ENCODE measurements at regions not wholly inside any gene's neighbourhood (a gene's known extent, or its start where the extent isn't known, plus 50 kb on each side); places are given as distances from the start of the nearest gene placed in this dataset.

DNA sequence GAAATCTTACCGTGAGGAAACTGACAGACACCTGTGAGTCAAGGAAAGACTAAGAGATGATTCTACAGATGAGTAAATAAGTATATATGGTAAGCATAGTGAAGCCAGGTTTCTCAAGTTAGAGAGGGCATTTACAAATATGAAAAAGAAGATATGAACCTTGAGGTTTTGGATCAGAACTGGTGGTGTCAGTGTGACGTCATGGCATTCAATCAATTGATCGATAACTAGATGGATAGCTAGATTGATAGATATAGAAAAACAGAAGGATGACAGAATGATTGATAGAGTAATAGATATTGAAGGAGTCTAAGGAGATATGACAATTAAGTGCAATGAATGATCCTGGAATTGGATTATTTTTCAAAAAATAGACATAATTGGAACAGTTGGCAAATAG is 350.2 kb upstream of the MC4R start:
- Histone ChIP-seq H3T11ph (ENCODE audit: low read length) (no peak overlapping the region), H3K14ac (ENCODE audit: insufficient read depth, low read length) (no peak overlapping the region), H3K4ac (ENCODE audit: low read depth, low read length) (no peak overlapping the region), H3K79me1 (ENCODE audit: insufficient read depth, low read depth, low read length, poor library complexity, severe bottlenecking) (no peaks in the 10 kb centered on the region), H4K91ac (ENCODE audit: insufficient read length, low read depth, low read length) (no peak overlapping the region), H2BK20ac (ENCODE audit: low read depth, low read length, poor library complexity, severe bottlenecking) (no peak overlapping the region), H2AK5ac (ENCODE audit: insufficient read length, low read length) (no peak overlapping the region), H3K23ac (ENCODE audit: insufficient read length, low read depth, low read length) (no peak overlapping the region), H3K56ac (ENCODE audit: insufficient read length, low read depth, low read length) (no peak overlapping the region), H2BK120ac (ENCODE audit: low read depth, low read length, poor library complexity, severe bottlenecking) (no peak overlapping the region), H2BK15ac (ENCODE audit: low read depth, low read length) (no peak overlapping the region), H3K23me2 (ENCODE audit: insufficient read length, low read depth, low read length, poor library complexity, severe bottlenecking) (no peaks in the 10 kb centered on the region), H3K9ac (ENCODE audit: extremely low read depth, insufficient read length, low read length) (no peak overlapping the region), H3K27ac (ENCODE audit: insufficient read length, low read depth, low read length) (no peak overlapping the region), H3K4me2 (ENCODE audit: insufficient read depth, insufficient read length, low read length) (no peak overlapping the region), H2BK5ac (ENCODE audit: insufficient read length, low read length) (no peak overlapping the region), H3K79me2 (ENCODE audit: insufficient read depth, low read length) (no peaks in the 10 kb centered on the region), H3K4me1 (ENCODE audit: insufficient read depth, low read length) (no peaks in the 10 kb centered on the region), H4K20me1 (ENCODE audit: control insufficient read depth, insufficient read depth, insufficient read length) (no peaks in the 10 kb centered on the region), H4K5ac (ENCODE audit: insufficient read length, low read depth, low read length) (no peak overlapping the region), H2BK12ac (ENCODE audit: insufficient read length, low read depth, low read length) (no peak overlapping the region), H2AFZ (ENCODE audit: low read length) (no peak overlapping the region), H3K27me3 (ENCODE audit: insufficient read depth, low read length) (no peaks in the 10 kb centered on the region), H3K9me3 (ENCODE audit: control insufficient read depth, low read depth, low read length) (no peaks in the 10 kb centered on the region), H3K18ac (ENCODE audit: insufficient read length, low read depth, low read length) (no peak overlapping the region), H4K8ac (replicated peaks; ENCODE audit: insufficient read length, low read depth, low read length) (no peak overlapping the region)
- no peaks in the 10 kb centered on the region for H3K9me3 Mint-ChIP-seq
- no CpG with 5 or more reads among the region's 3 CpGs for WGBS (ENCODE audit: extremely low coverage, insufficient read length, low lambda C conversion rate)
- no peaks in the 10 kb centered on the region for H3K4me1 Mint-ChIP-seq
- TF ChIP-seq, protein P1, sequence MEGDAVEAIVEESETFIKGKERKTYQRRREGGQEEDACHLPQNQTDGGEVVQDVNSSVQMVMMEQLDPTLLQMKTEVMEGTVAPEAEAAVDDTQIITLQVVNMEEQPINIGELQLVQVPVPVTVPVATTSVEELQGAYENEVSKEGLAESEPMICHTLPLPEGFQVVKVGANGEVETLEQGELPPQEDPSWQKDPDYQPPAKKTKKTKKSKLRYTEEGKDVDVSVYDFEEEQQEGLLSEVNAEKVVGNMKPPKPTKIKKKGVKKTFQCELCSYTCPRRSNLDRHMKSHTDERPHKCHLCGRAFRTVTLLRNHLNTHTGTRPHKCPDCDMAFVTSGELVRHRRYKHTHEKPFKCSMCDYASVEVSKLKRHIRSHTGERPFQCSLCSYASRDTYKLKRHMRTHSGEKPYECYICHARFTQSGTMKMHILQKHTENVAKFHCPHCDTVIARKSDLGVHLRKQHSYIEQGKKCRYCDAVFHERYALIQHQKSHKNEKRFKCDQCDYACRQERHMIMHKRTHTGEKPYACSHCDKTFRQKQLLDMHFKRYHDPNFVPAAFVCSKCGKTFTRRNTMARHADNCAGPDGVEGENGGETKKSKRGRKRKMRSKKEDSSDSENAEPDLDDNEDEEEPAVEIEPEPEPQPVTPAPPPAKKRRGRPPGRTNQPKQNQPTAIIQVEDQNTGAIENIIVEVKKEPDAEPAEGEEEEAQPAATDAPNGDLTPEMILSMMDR (conservative IDR thresholded peaks at IDR 0.05): no peak
- H3K4me3 Mint-ChIP-seq: no peak overlapping the region
- no peaks in the 10 kb centered on the region for H3K36me3 Mint-ChIP-seq (ENCODE audit: insufficient read depth in 1 of 3, low read depth in 3 of 3)
- no peaks in the 10 kb centered on the region; the same call in 1 of the 2 replicates for H3K27me3 Mint-ChIP-seq (ENCODE audit: low read depth)
- DNase-seq: no peak
- H3K27ac Mint-ChIP-seq: no peak overlapping the region
